Keratinocyte (primary cell): ENCODE measurements at regions not wholly inside any gene's neighbourhood (a gene's known extent, or its start where the extent isn't known, plus 50 kb on each side); places are given as distances from the start of the nearest gene placed in this dataset.

Source experiments
- CTCF ChIP-seq, 3 experiments: IDR thresholded peaks in 1 of 3; conservative IDR thresholded peaks in 1 of 3; optimal IDR thresholded peaks in 1 of 3; 2 replicates in 2 of 3; 3 replicates in 1 of 3; pipeline versions ENCODE3 to v1.5.1; 2011; ENCODE audit warnings: low read length in 3 of 3, mild to moderate bottlenecking in 3 of 3, moderate library complexity in 2 of 3, control low read depth in 1 of 3, inconsistent platforms in 1 of 3; ENCODE audit not compliant: insufficient read depth in 2 of 3; ENCODE audit errors: extremely low read depth in 1 of 3
- EZH2 ChIP-seq: IDR thresholded peaks from one replicate; pipeline ENCODE4 v1.6.1; 2012; ENCODE audit warnings: inconsistent platforms, mild to moderate bottlenecking, low read length, moderate library complexity

- TF ChIP-seq CTCF (optimal IDR thresholded peaks at IDR 0.05 in 1 of 3, IDR thresholded peaks at IDR 0.05 in 1 of 3, conservative IDR thresholded peaks at IDR 0.05 in 1 of 3; ENCODE audit: extremely low read depth in 1 of 3, insufficient read depth in 2 of 3, low read length in 3 of 3) (no peak), EZH2 (no peak)
Observed at GRCh38 chr19:28350037-28350436, 862.9 kb downstream of the UQCRFS1 start.
